Activated CD4-positive, alpha-beta T cell treated with anti-CD3 and anti-CD28 coated beads, Interleukin-2, amount 50 U/mL, for 24 hours (primary cell): ENCODE measurements at regions not wholly inside any gene's neighbourhood (a gene's known extent, or its start where the extent isn't known, plus 50 kb on each side); places are given as distances from the start of the nearest gene placed in this dataset.
"Not testable (repeated sequence)": the region's sequence is repeated elsewhere in the genome, so short reads cannot be mapped to it uniquely, and the experiment has no call there.

Experiments used
- DNase-seq, 2 donors: peaks; one replicate each; pipeline ENCODE4 v3.0.0-alpha.2; 2020; ENCODE audit warnings: low read depth in 1 of 2, low spot score in 1 of 2

GRCh38 chr17:68782789-68783188, 172.4 kb downstream of the ABCA8 start:
- no peak for DNase-seq

GRCh38 chr17:68780596-68780995, 174.6 kb downstream of the ABCA8 start:
- no peak for DNase-seq

GRCh38 chr17:68778726-68779125, 176.5 kb downstream of the ABCA8 start:
- DNase-seq = no peak

GRCh38 chr17:68777856-68778694, 176.9 kb upstream of the FAM20A start:
- no peak for DNase-seq

GRCh38 chr17:68777243-68777855, 176.2 kb upstream of the FAM20A start:
- DNase-seq = no peak

DNA sequence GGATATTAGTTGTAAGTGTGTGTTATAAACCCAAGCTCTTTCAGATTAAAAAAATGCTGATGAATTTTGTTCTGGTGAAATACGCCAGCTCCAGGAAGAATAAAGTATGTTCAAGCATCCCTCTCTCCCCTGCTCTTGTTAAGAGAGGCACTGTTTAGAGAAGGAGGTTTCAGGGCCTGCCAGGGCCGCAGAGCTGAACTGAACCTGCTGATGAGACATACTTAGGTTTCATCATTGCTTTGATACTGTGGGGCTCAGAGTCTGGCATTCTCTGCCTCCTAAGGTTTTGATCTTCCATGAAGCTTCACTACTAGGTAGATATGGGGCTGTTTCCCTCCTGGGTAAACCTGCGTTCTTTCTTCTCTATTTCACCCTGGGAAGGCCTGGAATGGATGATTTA, 175.3 kb upstream of the FAM20A start:
- DNase-seq = no peak

DNA sequence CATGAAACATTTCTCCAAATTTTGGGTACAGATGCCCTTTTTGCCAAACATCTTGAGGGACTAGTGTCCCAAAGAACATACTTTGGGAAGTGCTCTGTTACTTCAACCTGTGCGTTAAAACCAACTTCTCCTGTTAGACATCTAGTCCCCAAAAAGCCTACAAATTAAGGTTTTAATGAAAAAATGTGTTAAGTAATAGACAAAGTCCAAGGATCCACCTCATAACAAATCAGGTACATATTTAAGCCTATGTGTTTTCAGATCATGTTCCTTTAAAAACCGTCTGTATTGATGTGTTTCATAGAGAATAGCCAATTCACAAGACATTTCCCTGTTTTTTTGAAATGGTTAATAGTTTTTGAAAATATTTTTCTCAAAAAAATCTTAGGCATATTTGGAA, 174.8 kb upstream of the FAM20A start:
- no peak for DNase-seq

GRCh38 chr17:68775318-68775717, 174.2 kb upstream of the FAM20A start:
- DNase-seq = no peak

GRCh38 chr17:68771867-68772515, 170.8 kb upstream of the FAM20A start:
- DNase-seq = no peak

GRCh38 chr17:68768804-68769203, 167.6 kb upstream of the FAM20A start:
- no peak for DNase-seq

- DNase-seq = no peak
These were observed 165.5 kb upstream of the FAM20A start for GRCh38 chr17:68766640-68767039.

GRCh38 chr17:68763562-68763961, 162.4 kb upstream of the FAM20A start:
- DNase-seq = no peak

DNA sequence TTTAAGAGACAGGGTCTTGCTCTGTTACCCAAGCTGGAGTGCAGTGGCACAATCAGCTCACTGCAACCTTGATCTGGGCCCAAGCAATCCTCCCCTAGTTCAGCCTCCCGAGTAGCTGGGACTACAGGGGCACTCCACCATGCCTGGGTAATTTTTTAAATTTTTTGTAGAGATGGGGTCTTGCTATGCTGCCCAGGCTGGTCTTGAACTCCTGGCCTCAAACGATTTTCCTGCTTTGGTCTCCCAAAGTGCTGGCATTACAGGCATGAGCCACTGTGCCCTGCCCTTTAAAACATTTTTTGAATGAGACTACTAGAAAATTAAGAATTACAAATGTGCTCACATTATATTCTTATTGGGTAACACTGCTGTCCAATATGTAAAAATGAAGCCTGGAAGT, 161.7 kb upstream of the FAM20A start:
- no peak for DNase-seq

DNA sequence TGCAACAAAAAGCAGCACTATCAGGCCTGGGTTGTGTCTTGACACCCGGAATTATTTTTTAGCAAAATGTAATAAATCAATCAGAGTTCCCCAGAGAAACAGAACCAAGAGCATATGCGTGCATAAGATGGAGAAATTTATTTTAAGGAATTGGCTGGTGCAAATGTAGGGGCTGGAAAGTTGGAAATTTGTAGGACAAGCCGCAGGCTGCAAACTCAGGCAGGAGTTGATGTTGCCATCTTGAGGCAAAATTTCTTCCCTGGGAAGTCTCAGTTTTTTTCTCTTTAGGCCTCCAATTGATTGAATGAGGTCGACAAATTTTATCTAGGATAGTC, 158.9 kb upstream of the FAM20A start:
- DNase-seq = no peak

DNA sequence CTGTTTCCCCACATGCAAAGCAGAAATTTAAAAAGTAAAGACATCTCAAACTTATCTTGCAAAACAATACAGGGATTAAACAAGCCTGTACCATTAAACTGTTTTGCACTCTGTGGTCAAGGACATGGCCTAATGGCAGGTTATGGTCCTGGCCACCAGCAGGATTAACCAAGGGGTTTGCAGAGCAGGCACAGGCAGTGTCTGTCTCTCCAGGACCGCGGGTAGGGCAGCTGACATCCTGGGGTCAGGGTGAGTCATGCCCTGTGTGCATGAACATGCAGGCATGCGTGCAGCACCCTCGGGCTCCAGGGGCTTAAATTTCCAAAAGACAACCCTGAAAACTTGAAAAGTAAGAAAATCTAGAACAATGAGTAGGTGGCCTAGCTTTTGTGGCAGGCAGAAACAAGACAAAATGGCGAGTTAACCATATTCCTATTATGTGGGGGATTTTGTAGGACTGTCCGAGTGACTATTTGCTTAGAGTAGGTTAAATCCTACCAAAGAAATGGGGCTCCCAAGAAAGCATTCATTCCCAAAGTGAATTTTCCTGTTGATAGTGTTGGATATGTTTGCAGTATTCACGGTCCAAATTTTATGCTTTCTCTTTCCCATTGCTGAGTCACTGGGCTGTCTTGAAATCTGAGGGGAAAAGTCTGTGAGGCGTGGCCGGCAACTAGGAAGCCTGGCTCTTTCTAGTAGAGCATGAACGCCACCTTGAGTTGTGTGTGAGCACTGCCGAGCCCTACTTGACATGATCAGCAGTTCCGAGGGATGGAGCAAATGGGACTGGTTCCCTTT, 158.4 kb upstream of the FAM20A start:
- DNase-seq = peak in 1 of 2 donors; percentile 36

GRCh38 chr17:68759002-68759342, 157.8 kb upstream of the FAM20A start:
- DNase-seq = no peak

DNA sequence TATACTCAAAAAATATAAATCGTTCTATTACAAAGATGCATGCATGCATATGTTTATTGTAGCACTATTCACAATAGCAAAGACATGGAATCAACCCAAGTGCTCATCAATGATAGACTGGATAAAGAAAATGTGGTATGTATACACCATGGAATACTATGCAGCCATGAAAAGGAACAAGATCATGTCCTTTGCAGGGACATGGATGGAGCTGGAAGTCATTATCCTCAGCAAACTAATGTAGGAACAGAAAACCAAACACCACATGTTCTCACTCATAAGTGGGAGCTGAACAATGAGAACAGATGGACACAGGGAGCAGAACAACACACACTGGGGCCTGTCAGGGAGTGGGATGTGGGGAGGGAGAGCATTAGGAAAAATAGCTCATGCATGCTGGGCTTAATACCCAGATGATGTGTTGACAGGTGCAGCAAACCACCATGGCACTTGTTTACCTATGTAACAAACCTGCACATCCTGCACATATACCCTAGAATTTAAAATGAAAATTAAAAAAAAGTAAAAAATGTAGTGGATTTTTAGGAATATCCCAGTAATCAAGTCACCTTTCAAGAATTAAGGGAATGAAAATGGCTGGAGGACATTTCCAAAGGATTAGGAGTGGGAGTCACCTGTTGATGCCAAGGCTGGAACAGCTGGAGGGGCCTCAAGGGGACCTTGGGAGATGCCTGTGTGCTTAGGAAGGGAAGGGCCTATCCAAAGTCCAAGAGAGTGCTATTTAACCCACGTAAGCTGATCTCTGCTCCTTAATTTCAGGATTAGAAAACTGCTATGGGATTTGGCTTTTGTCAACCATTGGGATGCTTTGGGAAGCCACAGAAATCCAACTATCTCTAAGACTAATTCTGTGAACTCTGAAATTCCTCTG, 156.9 kb upstream of the FAM20A start:
- not testable (repeated sequence) for DNase-seq

DNA sequence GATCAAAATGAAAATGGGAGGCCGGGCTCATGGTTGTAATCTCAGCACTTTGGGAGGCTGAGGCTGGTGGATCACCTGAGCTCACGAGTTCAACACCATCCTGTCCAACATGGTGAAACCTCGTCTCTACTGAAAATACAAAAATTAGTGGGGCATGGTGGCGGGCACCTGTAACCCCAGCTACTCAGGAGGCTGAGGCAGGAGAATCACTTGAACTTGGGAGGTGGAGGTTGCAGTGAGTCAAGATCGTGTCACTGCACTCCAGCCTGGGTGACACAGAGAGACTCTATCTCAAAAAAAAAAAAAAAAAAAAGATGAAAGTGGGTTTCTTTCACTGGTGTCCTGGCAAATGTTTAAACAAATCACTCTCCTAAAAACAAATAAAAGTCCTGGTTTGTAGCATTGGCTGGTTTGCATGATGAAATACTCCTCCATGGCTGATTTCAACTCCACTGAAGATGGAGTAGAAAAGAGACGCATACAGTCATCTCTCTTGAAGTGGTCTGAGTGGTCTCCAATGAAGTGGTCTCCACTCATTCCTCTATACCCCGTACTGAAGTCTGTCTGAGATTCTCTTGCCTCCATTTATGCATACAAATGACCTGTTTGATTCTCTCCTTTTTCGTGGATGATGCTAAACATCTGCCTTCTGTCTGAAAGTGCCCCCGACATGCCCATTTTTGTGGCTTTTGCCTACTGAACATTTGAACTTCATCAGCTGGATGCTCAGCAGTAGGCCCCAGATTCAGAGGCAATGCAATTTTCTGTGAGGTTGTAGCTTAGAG, 153.0 kb upstream of the FAM20A start:
- DNase-seq = no peak

DNA sequence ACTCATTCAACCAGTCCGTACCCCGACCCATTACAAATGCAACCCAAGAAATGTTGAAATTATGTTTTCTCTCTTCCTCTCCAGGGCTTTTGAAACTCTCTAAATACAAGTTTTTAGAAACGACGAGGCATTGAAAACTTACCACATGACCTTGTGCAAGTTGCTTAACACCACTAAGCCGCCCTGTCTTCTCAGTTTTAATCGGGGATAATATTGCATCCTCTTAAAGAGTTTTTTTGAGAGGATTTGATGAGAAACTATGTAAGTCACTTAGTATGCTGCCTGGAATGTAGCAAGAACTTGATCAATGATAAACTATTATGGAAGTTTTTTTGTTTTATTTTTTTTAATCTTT, 149.0 kb upstream of the FAM20A start:
- no peak for DNase-seq
